Ovary (tissue), 7 donors: ENCODE measurements at regions not wholly inside any gene's neighbourhood (a gene's known extent, or its start where the extent isn't known, plus 50 kb on each side); places are given as distances from the start of the nearest gene placed in this dataset.

ENCODE experiments used
- DNase-seq, 5 donors: peaks; one replicate each; pipeline ENCODE4 v3.0.0-alpha.2; 2019 to 2020
- H3K27ac ChIP-seq, 2 donors: fragments of 200-600 bp; one replicate each; pipeline versions ENCODE4 v1.5.1 to v1.8.0; 2019 to 2022
- H3K27me3 ChIP-seq: fragments of 200-600 bp; one replicate; pipeline ENCODE4 v1.8.0; 2022
- H3K36me3 ChIP-seq: fragments of 200-600 bp; sonication (generic); one replicate; pipeline ENCODE4 v1.5.1; 2019
- H3K4me1 ChIP-seq: one replicate; pipeline ENCODE4 v1.8.1; 2013; ENCODE audit warnings: mild to moderate bottlenecking, moderate library complexity; ENCODE audit not compliant: insufficient read depth
- H3K4me3 ChIP-seq: fragments of 200-600 bp; sonication (generic); one replicate; pipeline ENCODE4 v1.5.1; 2017
- H3K9me3 ChIP-seq, 2 donors: fragments of 200-600 bp in 1 of 2; sonication (generic) in 1 of 2; one replicate each; pipeline versions ENCODE4 v1.5.1 to v1.8.1; 2013 to 2019; ENCODE audit warnings: mild to moderate bottlenecking in 1 of 2, moderate library complexity in 1 of 2
- CTCF ChIP-seq, 3 donors: fragments of 450-650 bp in 2 of 3; fragments of 200-600 bp in 1 of 3; IDR thresholded peaks; one replicate each; pipeline versions ENCODE4 v1.5.1 to v1.8.0; 2016 to 2022; ENCODE audit warnings: antibody characterized with exemption in 3 of 3, mild to moderate bottlenecking in 1 of 3
- EP300 ChIP-seq: sonication (generic); formaldehyde crosslinking; IDR thresholded peaks from one replicate; pipeline ENCODE4 v1.6.1; 2017; ENCODE audit warnings: antibody characterized with exemption
- POLR2A ChIP-seq: fragments of 450-650 bp; IDR thresholded peaks from one replicate; pipeline ENCODE4 v1.6.1; 2017; ENCODE audit warnings: antibody characterized with exemption, mild to moderate bottlenecking, moderate library complexity
- WGBS, 3 donors: extraction: QIAGEN DNeasy Blood & Tissue Kit in 1 of 3; methylation state at CpG; one replicate each; pipeline versions ENCODE4 v1.1.5 to v1.1.7; 2013 to 2017; 5-methylcytosine and 5-hydroxymethylcytosine counted together
- intact Hi-C, 4 donors: fragments of 100-400 bp; cut with DNase I; formaldehyde crosslinking; loops; one replicate each; pipeline versions ENCODE4 v1.11.0 to v1.15.1; 2022 to 2023
- donor health status: DM: no; HTN: no; CAD: no; lungs with moderate emphysema.
- donor health status: DM: no; HTN: no; CAD: no.
- donor health status: Bipolar disorder and iron deficiency.
- donor health status: DM: no; HTN: no; CAD: no.
- donor health status: DM: yes; HTN: yes; CAD: no.

- no peaks in the 10 kb centered on the region for H3K36me3 ChIP-seq
- no peaks in the 10 kb centered on the region for H3K4me1 ChIP-seq
- no peak for DNase-seq
- TF ChIP-seq CTCF (IDR thresholded peaks at IDR 0.05) = no peak
- intact Hi-C loops = no loop called here
- H3K27ac ChIP-seq = no peak overlapping the region
- H3K9me3 ChIP-seq = no peaks in the 10 kb centered on the region
- H3K4me3 ChIP-seq = no peak overlapping the region
- no peaks in the 10 kb centered on the region for H3K27me3 ChIP-seq
- 49 to 70% (median 55%) methylated on average over 3 of the region's 3 CpGs for WGBS, 3 donors
These were observed 103.7 kb upstream of the ZPBP start for GRCh38 chr7:50196719-50197118.

GRCh38 chr7:50190776-50191175 is 97.7 kb upstream of the ZPBP start:
- intact Hi-C loops = no loop called here
- TF ChIP-seq EP300 (no peak), CTCF (IDR thresholded peaks at IDR 0.05) (no peak), POLR2A (no peak)
- H3K4me1 ChIP-seq = no peaks in the 10 kb centered on the region
- 26 to 37% (median 30%) methylated on average over 1 of the region's 1 CpG for WGBS, 3 donors
- DNase-seq = no peak
- no peaks in the 10 kb centered on the region for H3K27me3 ChIP-seq
- no peaks in the 10 kb centered on the region for H3K36me3 ChIP-seq
- H3K9me3 ChIP-seq = no peaks in the 10 kb centered on the region
- no peak overlapping the region for H3K27ac ChIP-seq
- no peak overlapping the region for H3K4me3 ChIP-seq

- no peak for DNase-seq
- no peaks in the 10 kb centered on the region for H3K9me3 ChIP-seq
- no peaks in the 10 kb centered on the region for H3K4me1 ChIP-seq
- H3K27ac ChIP-seq = no peak overlapping the region
- no peaks in the 10 kb centered on the region for H3K27me3 ChIP-seq
- TF ChIP-seq CTCF (IDR thresholded peaks at IDR 0.05) = no peak
- TF ChIP-seq POLR2A = no peak
- no peak for TF ChIP-seq EP300
- 57 to 74% (median 60%) methylated on average over 2 of the region's 2 CpGs for WGBS, 3 donors
- intact Hi-C loops = no loop called here
- H3K36me3 ChIP-seq = no peaks in the 10 kb centered on the region
- H3K4me3 ChIP-seq = no peak overlapping the region
These were observed 96.3 kb upstream of the ZPBP start for GRCh38 chr7:50189371-50189770.

- no peaks in the 10 kb centered on the region for H3K4me1 ChIP-seq
- intact Hi-C loops = no loop called here
- H3K4me3 ChIP-seq = no peak overlapping the region
- 76 to 77% (median 77%) methylated on average over 8 of the region's 8 CpGs for WGBS, 3 donors
- no peak for DNase-seq
- no peaks in the 10 kb centered on the region for H3K36me3 ChIP-seq
- no peak overlapping the region for H3K27ac ChIP-seq
- no peaks in the 10 kb centered on the region for H3K27me3 ChIP-seq
- no peaks in the 10 kb centered on the region for H3K9me3 ChIP-seq
- no peak for TF ChIP-seq CTCF (IDR thresholded peaks at IDR 0.05)
- TF ChIP-seq EP300 = no peak
- no peak for TF ChIP-seq POLR2A
These were observed 93.1 kb upstream of the ZPBP start for GRCh38 chr7:50185951-50186682.
